ENCODE measurements at regions not wholly inside any gene's neighbourhood (a gene's known extent, or its start where the extent isn't known, plus 50 kb on each side); places are given as distances from the start of the nearest gene placed in this dataset.
A peak's percentile ranks its signal among the peaks of the same experiment; 100 is the strongest.
"Not testable (repeated sequence)": the region's sequence is repeated elsewhere in the genome, so short reads cannot be mapped to it uniquely, and the experiment has no call there.

GRCh38 chr15:95202569-95203349 is 971.4 kb downstream of the MCTP2 start:
- DNase-seq, result no peak

- no peak for DNase-seq
These were observed 973.7 kb downstream of the MCTP2 start for GRCh38 chr15:95205077-95205476.

DNA sequence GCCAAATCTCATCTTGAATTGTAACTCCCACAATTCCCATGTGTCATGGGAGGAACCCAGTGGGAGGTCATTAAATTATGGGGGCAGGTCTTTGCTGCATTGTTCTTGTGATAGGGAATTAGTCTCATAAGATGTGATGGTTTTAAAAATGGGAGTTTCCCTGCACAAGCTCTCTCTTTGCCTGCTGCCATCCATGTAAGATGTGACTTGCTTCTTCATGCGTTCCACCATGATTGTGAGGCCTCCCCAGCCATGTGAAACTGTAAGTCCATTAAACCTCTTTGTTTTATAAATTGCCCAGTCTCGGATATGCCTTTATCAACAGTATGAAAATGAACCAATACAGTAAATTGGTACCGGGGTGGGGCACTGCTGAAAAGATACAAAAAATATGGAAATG is 974.5 kb downstream of the MCTP2 start:
- not testable (repeated sequence) for DNase-seq

GRCh38 chr15:95208071-95208470 is 976.7 kb downstream of the MCTP2 start:
- DNase-seq, result no peak

GRCh38 chr15:95208988-95209387 is 977.6 kb downstream of the MCTP2 start:
- no peak for DNase-seq

DNA sequence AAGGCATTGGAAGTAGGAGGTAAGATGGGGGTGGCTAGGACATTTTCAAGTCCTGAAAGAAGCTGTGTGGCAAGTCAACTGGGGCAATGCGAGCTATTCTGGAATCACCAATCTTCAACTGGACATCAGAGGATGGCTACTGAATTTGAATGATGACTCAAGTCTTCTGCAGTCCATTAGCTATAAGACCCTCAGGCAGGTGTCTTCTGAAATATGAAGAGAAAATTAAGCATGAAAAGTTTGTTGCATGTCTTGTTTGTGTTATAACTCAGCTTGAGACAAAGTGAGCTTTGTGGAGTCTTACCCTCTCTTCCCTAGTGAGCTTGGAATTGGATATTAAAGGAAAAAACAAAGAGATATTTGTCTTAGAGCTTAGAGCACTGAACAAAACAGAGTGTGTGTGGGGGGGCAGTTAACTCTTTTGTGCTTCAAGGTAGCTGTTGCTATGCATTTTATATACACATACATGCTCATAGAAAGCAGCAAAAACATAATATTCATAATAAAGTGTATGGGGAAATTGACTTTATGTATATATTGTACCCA is 979.1 kb downstream of the MCTP2 start:
- DNase-seq, result no peak

- no peak for DNase-seq
These were observed 983.7 kb downstream of the MCTP2 start for GRCh38 chr15:95215017-95215416.

GRCh38 chr15:95226835-95227234 is 995.5 kb downstream of the MCTP2 start:
- no peak for DNase-seq

GRCh38 chr15:95227235-95227634 is 995.9 kb downstream of the MCTP2 start:
- DNase-seq, result no peak

GRCh38 chr15:95228856-95229555 is 997.6 kb downstream of the MCTP2 start:
- DNase-seq, result no peak

GRCh38 chr15:95235033-95235432 is 1003.7 kb downstream of the MCTP2 start:
- no peak for DNase-seq

GRCh38 chr15:95247071-95247984 is 1016.0 kb downstream of the MCTP2 start:
- DNase-seq, result no peak

- no peak for DNase-seq
These were observed 1018.2 kb downstream of the MCTP2 start for GRCh38 chr15:95249524-95249923.

DNA sequence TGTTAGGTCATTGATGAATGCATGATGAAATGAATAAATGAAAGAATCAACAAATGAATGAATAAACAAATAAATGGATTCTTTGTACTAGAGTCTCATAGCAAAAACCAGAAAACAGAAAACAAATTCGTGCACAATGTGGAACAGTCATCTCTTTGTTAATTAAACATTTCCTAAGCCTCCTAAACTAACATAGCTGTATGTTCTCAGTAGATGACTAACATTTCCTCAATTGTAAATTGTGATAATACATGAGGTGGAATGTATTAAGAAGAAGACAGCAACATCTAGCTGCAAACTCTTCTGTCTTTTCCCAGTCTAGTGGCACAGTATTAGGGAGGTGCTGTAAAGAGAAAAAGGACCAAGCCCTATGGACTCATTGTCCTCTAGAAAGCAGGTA is 1021.0 kb downstream of the MCTP2 start:
- no peak for DNase-seq

GRCh38 chr15:95254263-95254662 is 1022.9 kb downstream of the MCTP2 start:
- DNase-seq, result no peak

DNA sequence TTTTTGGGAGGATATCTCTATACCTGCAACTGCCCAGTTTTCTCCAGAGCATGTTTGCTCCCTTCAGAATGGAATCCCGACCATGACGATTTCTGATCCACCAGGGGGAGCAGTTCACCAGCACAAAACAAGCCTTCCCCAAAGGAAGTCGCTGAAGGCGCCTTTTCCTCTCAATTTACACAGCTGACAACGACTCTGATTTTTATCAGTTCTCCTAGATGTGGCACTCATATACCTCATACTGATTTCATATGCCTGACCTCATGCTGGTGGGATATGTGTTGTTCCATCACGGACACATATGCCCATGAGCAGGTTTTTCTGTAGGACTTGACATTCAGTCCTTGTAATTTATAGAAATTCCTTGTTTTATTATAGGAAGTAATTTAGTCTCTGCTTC is 1028.2 kb downstream of the MCTP2 start:
- DNase-seq, result peak; percentile 70

GRCh38 chr15:95259965-95260364 is 1028.6 kb downstream of the MCTP2 start:
- DNase-seq, result no peak

GRCh38 chr15:95260856-95261255 is 1029.5 kb downstream of the MCTP2 start:
- DNase-seq, result no peak

DNA sequence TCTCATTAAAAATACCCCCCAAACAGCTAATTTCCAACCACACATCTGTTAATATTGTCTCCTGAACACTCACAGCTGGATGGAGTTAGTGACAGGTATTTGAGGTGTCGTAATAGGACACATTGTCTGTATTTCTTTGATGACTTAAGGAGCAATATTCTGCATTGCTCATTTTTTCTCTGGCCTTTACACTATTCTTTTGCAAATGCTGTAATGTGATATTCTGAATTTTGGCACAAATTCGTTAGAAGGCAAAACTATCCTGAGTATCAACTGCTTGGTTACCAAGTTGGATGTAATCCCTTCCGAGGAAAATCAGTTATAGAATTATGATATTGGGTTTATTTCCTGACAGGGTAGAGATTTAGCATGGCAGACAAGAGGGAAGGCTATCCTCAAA is 1030.2 kb downstream of the MCTP2 start:
- DNase-seq, result no peak

- DNase-seq, result no peak
These were observed 1030.6 kb downstream of the MCTP2 start for GRCh38 chr15:95261968-95262367.

- DNase-seq, result no peak
These were observed 1031.7 kb downstream of the MCTP2 start for GRCh38 chr15:95262866-95263564.

- no peak for DNase-seq
These were observed 1032.4 kb downstream of the MCTP2 start for GRCh38 chr15:95263751-95264150.

Data from activated effector memory CD4-positive, alpha-beta T cell treated with anti-CD3 and anti-CD28 coated beads, Interleukin-2, amount 50 U/mL, for 16 hours (primary cell).